Mesenchymal stem cell (in vitro differentiated cells and primary cell): ENCODE measurements at regions not wholly inside any gene's neighbourhood (a gene's known extent, or its start where the extent isn't known, plus 50 kb on each side); places are given as distances from the start of the nearest gene placed in this dataset.

Source experiments
- DNase-seq: peaks from one replicate; pipeline ENCODE4 v3.0.0-alpha.2; 2013
- H2AFZ ChIP-seq: one replicate; pipeline ENCODE4 v1.6.1; 2013; ENCODE audit warnings: low read depth, mild to moderate bottlenecking, control low read depth, inconsistent platforms, low read length, moderate library complexity
- H2AK5ac ChIP-seq: 2 replicates; pipeline ENCODE4 v1.6.1; 2013; ENCODE audit warnings: low read length, moderate library complexity, mild to moderate bottlenecking, inconsistent platforms; ENCODE audit not compliant: severe bottlenecking
- H2BK120ac ChIP-seq: one replicate; pipeline ENCODE4 v1.6.1; 2013; ENCODE audit warnings: low read depth, mild to moderate bottlenecking, inconsistent platforms, low read length, moderate library complexity
- H2BK12ac ChIP-seq, 2 experiments: one replicate each; pipeline ENCODE4 v1.6.1; 2013; ENCODE audit warnings: inconsistent platforms in 2 of 2, low read length in 2 of 2, mild to moderate bottlenecking in 2 of 2, moderate library complexity in 2 of 2, control low read depth in 1 of 2
- H2BK15ac ChIP-seq: one replicate; pipeline ENCODE4 v1.6.1; 2013; ENCODE audit warnings: mild to moderate bottlenecking, low read depth, inconsistent platforms; ENCODE audit not compliant: poor library complexity, severe bottlenecking
- H2BK5ac ChIP-seq: 2 replicates; pipeline ENCODE4 v1.6.1; 2013; ENCODE audit warnings: low read depth, mild to moderate bottlenecking, low read length, control low read depth, inconsistent platforms; ENCODE audit not compliant: poor library complexity, severe bottlenecking
- H3K14ac ChIP-seq, 2 experiments: one replicate each; pipeline ENCODE4 v1.6.1; 2013; ENCODE audit warnings: inconsistent platforms in 2 of 2, low read length in 2 of 2, control low read depth in 1 of 2, mild to moderate bottlenecking in 1 of 2, moderate library complexity in 1 of 2
- H3K18ac ChIP-seq, 2 experiments: one replicate each; pipeline ENCODE4 v1.6.1; 2013; ENCODE audit warnings: inconsistent platforms in 2 of 2, low read length in 2 of 2, control low read depth in 1 of 2, low read depth in 1 of 2, mild to moderate bottlenecking in 1 of 2
- H3K23ac ChIP-seq, 2 experiments: one replicate each; pipeline ENCODE4 v1.6.1; 2013; ENCODE audit warnings: inconsistent platforms in 2 of 2, low read length in 2 of 2, mild to moderate bottlenecking in 2 of 2, moderate library complexity in 2 of 2, control low read depth in 1 of 2
- H3K27ac ChIP-seq: 2 replicates; pipeline ENCODE4 v1.5.1; 2013; ENCODE audit warnings: mild to moderate bottlenecking, moderate library complexity, low read length, control low read depth, inconsistent platforms; ENCODE audit not compliant: poor library complexity, severe bottlenecking
- H3K27me3 ChIP-seq, 2 experiments: 2 replicates each; pipeline versions ENCODE4 v1.6.1 to v1.7.0; 2013; ENCODE audit warnings: low read length in 2 of 2, mild to moderate bottlenecking in 2 of 2, moderate library complexity in 2 of 2, control low read depth in 1 of 2, inconsistent platforms in 1 of 2; ENCODE audit not compliant: control insufficient read depth in 1 of 2, insufficient read depth in 1 of 2
- H3K36me3 ChIP-seq, 2 experiments: 2 replicates each; pipeline versions ENCODE4 v1.6.1 to v1.7.0; 2013; ENCODE audit warnings: low read length in 2 of 2, control low read depth in 1 of 2, inconsistent platforms in 1 of 2, low read depth in 1 of 2, mild to moderate bottlenecking in 1 of 2; ENCODE audit not compliant: insufficient read depth in 2 of 2, control insufficient read depth in 1 of 2
- H3K4ac ChIP-seq, 2 experiments: one replicate each; pipeline ENCODE4 v1.6.1; 2013; ENCODE audit warnings: inconsistent platforms in 2 of 2, low read length in 2 of 2, mild to moderate bottlenecking in 2 of 2, moderate library complexity in 2 of 2, control low read depth in 1 of 2, low read depth in 1 of 2
- H3K4me1 ChIP-seq: 2 replicates; pipeline ENCODE4 v1.6.1; 2013; ENCODE audit warnings: low read depth, low read length, control low read depth; ENCODE audit not compliant: control insufficient read depth, insufficient read depth
- H3K4me2 ChIP-seq: 2 replicates; pipeline ENCODE4 v1.6.1; 2013; ENCODE audit warnings: low read length, mild to moderate bottlenecking, inconsistent platforms; ENCODE audit not compliant: poor library complexity, severe bottlenecking
- H3K4me3 ChIP-seq, 2 experiments: 2 replicates each; pipeline versions ENCODE4 v1.5.1 to v1.7.0; 2013; ENCODE audit warnings: low read length in 2 of 2, mild to moderate bottlenecking in 2 of 2, control low read depth in 1 of 2, low read depth in 1 of 2; ENCODE audit not compliant: insufficient read depth in 1 of 2
- H3K79me1 ChIP-seq: replicated peaks from 2 replicates; pipeline ENCODE4 v1.6.1; 2013; ENCODE audit warnings: mild to moderate bottlenecking, control low read depth, low read length, inconsistent platforms; ENCODE audit not compliant: poor library complexity, severe bottlenecking
- H3K9ac ChIP-seq: 2 replicates; pipeline ENCODE4 v1.7.0; 2013; ENCODE audit warnings: mild to moderate bottlenecking, low read length, moderate library complexity
- H3K9me3 ChIP-seq: 2 replicates; pipeline ENCODE4 v1.7.0; 2013; ENCODE audit warnings: mild to moderate bottlenecking, low read length; ENCODE audit not compliant: control insufficient read depth
- H4K8ac ChIP-seq: one replicate; pipeline ENCODE4 v1.6.1; 2013; ENCODE audit warnings: inconsistent platforms, mild to moderate bottlenecking, low read length, moderate library complexity
- H4K91ac ChIP-seq: one replicate; pipeline ENCODE4 v1.6.1; 2013; ENCODE audit warnings: mild to moderate bottlenecking, low read length, inconsistent platforms
- WGBS: methylation state at CpG from one replicate; pipeline ENCODE4 v1.1.7; 2013; ENCODE audit warnings: mixed read lengths; 5-methylcytosine and 5-hydroxymethylcytosine counted together

- Histone ChIP-seq H3K9ac (no peak overlapping the region), H3K9me3 (no peaks in the 10 kb centered on the region), H3K4ac (no peak overlapping the region), H2AFZ (no peak overlapping the region), H3K79me1 (no peaks in the 10 kb centered on the region), H3K4me1 (no peaks in the 10 kb centered on the region), H2BK12ac (no peak overlapping the region), H3K14ac (no peak overlapping the region), H4K91ac (no peak overlapping the region), H4K8ac (no peak overlapping the region), H3K18ac (no peak overlapping the region), H2AK5ac (no peak overlapping the region), H3K27ac (no peak overlapping the region), H3K4me2 (no peak overlapping the region), H2BK5ac (no peak overlapping the region), H3K4me3 (no peak overlapping the region), H3K27me3 (peaks cover 0 to 6% of the 10 kb centered on the region in 2 experiments), H3K23ac (no peak overlapping the region), H2BK15ac (no peak overlapping the region), H2BK120ac (no peak overlapping the region), H3K36me3 (no peaks in the 10 kb centered on the region)
- 73% methylated on average over 4 of the region's 5 CpGs for WGBS
- DNase-seq = no peak
Measured at GRCh38 chr2:65868177-65868576, 435.8 kb upstream of the SPRED2 start.

- no peak overlapping the region for H2BK12ac ChIP-seq
- H2BK5ac ChIP-seq = no peak overlapping the region
- no peak overlapping the region for H3K4me3 ChIP-seq
- H3K79me1 ChIP-seq = no peaks in the 10 kb centered on the region
- H2BK15ac ChIP-seq = no peak overlapping the region
- no peak overlapping the region for H3K4me2 ChIP-seq
- no peak overlapping the region for H3K27ac ChIP-seq
- H4K8ac ChIP-seq = no peak overlapping the region
- H3K36me3 ChIP-seq = no peaks in the 10 kb centered on the region
- no peak overlapping the region for H3K18ac ChIP-seq
- H3K4me1 ChIP-seq = no peaks in the 10 kb centered on the region
- H2BK120ac ChIP-seq = no peak overlapping the region
- WGBS = 80% methylated on average over 3 of the region's 4 CpGs
- no peak overlapping the region for H3K14ac ChIP-seq
- no peak overlapping the region for H3K23ac ChIP-seq
- no peak overlapping the region for H4K91ac ChIP-seq
- DNase-seq = no peak
- H3K9ac ChIP-seq = no peak overlapping the region
- peaks cover 0 to 6% of the 10 kb centered on the region in 2 experiments for H3K27me3 ChIP-seq
- no peak overlapping the region for H2AK5ac ChIP-seq
- no peaks in the 10 kb centered on the region for H3K9me3 ChIP-seq
- no peak overlapping the region for H3K4ac ChIP-seq
- no peak overlapping the region for H2AFZ ChIP-seq
Measured at GRCh38 chr2:65867446-65867845, 435.0 kb upstream of the SPRED2 start.

- H3K27me3 ChIP-seq = peaks cover 0 to 6% of the 10 kb centered on the region in 2 experiments
- no peaks in the 10 kb centered on the region for H3K9me3 ChIP-seq
- no peak for DNase-seq
- H2AFZ ChIP-seq = no peak overlapping the region
- no peak overlapping the region for H4K91ac ChIP-seq
- H3K79me1 ChIP-seq = no peaks in the 10 kb centered on the region
- no peak overlapping the region for H3K18ac ChIP-seq
- no peak overlapping the region for H2BK120ac ChIP-seq
- no peak overlapping the region for H2BK12ac ChIP-seq
- H3K23ac ChIP-seq = no peak overlapping the region
- no peak overlapping the region for H3K4me2 ChIP-seq
- H3K9ac ChIP-seq = no peak overlapping the region
- WGBS = 65% methylated on average over 3 of the region's 3 CpGs
- H2BK15ac ChIP-seq = no peak overlapping the region
- no peak overlapping the region for H4K8ac ChIP-seq
- no peak overlapping the region for H2AK5ac ChIP-seq
- H3K27ac ChIP-seq = no peak overlapping the region
- no peaks in the 10 kb centered on the region for H3K4me1 ChIP-seq
- no peaks in the 10 kb centered on the region for H3K36me3 ChIP-seq
- no peak overlapping the region for H2BK5ac ChIP-seq
- no peak overlapping the region for H3K4me3 ChIP-seq
- H3K4ac ChIP-seq = no peak overlapping the region
- H3K14ac ChIP-seq = no peak overlapping the region
Measured at GRCh38 chr2:65866148-65866547, 433.7 kb upstream of the SPRED2 start.

GRCh38 chr2:65864619-65865018, 432.2 kb upstream of the SPRED2 start:
- H2AFZ ChIP-seq = no peak overlapping the region

More at GRCh38 chr2:65864619-65865018, 432.2 kb upstream of the SPRED2 start:
- no peak overlapping the region for H3K4me3 ChIP-seq
- H3K4me2 ChIP-seq = no peak overlapping the region
- no peak overlapping the region for H4K8ac ChIP-seq
- no peak overlapping the region for H2BK5ac ChIP-seq
- no peak for DNase-seq
- H3K23ac ChIP-seq = no peak overlapping the region
- H3K9ac ChIP-seq = no peak overlapping the region
- no peak overlapping the region for H2BK120ac ChIP-seq
- no peaks in the 10 kb centered on the region for H3K79me1 ChIP-seq
- H3K27me3 ChIP-seq = peaks cover 0 to 8% of the 10 kb centered on the region in 2 experiments
- no peaks in the 10 kb centered on the region for H3K4me1 ChIP-seq
- H3K9me3 ChIP-seq = no peaks in the 10 kb centered on the region
- no peak overlapping the region for H2AK5ac ChIP-seq
- H4K91ac ChIP-seq = no peak overlapping the region
- H2BK12ac ChIP-seq = no peak overlapping the region
- no peak overlapping the region for H3K27ac ChIP-seq
- H2BK15ac ChIP-seq = no peak overlapping the region
- H3K36me3 ChIP-seq = no peaks in the 10 kb centered on the region
- H3K14ac ChIP-seq = no peak overlapping the region
- H3K4ac ChIP-seq = no peak overlapping the region
- 69% methylated on average over 2 of the region's 5 CpGs for WGBS
- H3K18ac ChIP-seq = no peak overlapping the region
